GM19324 (cell line): ENCODE measurements at regions not wholly inside any gene's neighbourhood (a gene's known extent, or its start where the extent isn't known, plus 50 kb on each side); places are given as distances from the start of the nearest gene placed in this dataset.

Experiments used
- ATAC-seq: cut with Tn5 transposase; IDR thresholded peaks from one replicate; pipeline ENCODE4 v1.9.1; 2021; ENCODE audit warnings: mild to moderate bottlenecking, moderate library complexity; ENCODE audit not compliant: unreplicated experiment, low FRiP score

DNA sequence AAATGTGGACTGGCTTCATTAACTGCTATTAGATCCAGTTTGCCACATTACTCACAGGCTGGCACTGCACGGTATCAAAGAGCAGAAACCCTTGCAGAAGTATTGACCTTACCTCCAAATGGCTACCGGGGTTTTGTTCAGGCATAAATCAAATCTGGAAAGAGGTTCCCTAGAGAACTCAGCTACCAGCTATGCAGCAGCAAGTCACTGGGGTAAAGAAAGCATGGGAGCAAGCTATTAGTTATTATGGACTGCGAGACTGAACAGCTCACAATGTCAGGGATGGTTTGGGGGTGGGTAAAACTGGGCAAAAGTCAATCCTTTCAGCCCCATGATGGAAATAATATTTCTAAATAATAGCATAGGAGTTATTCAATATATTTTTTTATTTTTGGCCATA lies 128.1 kb downstream of the FANCF start:
- no peak for ATAC-seq

DNA sequence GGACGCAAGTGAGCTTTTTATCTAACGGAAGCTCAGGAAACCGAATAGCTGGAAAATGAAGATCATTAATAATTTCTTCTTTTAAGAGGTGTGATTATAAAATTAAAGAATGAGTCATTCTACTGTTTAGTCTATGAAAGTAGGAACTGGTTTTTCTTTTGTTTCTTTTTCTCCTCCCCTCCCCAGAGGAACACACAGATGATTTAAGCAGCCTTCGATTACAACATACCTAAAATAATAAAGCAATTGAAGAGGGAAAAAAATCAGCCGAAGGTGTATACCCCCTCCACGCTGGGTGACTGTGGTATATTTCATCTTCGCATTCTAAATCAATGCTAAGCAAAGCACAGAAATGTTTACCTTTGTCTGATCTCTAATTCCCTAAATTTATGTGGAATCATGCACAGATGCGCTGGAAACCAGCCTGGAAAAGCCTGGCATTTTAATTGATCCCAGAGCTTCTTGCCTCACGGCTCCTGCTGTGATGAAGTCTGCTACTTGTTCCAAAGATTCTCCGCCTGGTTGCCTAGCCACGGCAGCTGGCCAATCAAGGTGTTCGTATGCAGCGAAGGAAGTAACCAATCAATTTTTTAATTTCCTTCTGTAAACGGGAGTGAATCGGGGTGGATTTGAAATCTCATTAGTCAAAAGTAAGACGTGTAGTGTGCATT lies 133.9 kb downstream of the FANCF start:
- no peak for ATAC-seq

DNA sequence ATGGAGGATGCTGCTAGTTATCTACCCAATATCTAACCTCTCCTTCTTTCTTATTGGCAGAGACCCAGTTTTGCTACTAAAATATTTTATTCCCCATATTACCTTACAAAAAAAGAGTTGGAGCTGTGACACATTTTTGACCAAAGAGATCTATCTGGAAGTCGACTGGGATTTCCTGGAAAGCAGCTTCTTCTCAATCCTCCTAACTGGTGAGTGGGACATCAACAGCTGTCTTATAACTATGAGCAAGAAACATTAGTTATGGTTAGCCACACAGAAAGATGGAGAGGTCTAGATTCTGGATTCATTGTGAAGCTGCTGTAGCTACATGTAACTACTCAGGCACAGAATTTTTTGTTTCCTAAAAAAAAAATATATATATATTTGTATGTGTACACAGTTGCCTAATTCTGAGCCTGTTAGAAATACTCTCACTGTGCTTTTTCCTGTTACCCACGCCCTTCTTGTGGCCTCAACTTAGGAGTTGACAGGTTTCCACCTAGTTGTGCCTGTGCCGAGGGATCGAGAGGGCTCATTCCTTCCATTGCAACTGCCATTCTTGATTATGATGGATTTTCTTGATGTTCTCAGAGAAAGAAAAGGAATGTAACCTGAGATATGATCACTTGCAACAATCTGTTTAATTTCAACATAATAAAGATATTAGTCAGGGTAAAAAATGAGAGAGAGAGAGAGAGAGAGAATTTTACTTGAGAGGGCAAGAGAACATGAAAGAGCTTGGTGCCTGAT lies 142.0 kb downstream of the SLC17A6 start:
- no peak for ATAC-seq

DNA sequence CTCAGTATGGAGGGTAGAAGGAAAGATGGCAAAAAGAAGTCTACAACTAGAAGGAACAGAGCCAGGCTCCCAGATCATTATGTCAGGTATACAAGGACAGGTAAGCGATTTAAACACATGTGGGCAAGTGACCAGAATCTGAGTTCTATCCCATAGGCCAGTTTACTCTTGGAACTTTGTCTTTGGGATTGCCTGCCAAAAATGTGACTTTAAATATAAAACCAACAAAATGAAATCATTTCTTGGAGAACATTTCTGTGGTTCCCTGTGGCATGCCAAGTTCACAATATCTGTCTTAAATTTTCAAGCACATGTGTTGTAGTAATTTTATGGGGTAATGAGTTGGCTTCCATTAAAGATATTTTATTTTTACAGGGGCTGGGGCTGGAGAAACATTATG lies 141.0 kb downstream of the SLC17A6 start:
- ATAC-seq, result no peak

DNA sequence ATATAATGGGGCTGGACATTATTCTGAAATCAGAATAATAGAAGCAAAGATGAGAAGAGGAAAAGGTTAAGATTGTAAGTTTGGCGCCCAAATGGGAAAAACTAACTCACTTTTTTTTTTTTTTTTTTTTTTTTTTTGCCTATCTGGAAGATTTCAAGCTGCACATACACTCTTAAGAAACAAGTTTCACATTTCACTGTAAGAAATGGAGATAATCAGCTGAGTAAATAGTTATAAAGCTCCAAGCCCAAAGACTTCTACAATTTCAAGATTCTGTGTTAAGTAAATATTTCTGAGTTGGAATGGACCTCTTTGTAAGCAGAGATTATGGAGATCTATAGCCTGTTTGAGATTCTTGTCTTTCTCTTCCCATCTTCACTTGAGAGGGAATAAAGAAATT lies 140.0 kb downstream of the SLC17A6 start:
- no peak for ATAC-seq

DNA sequence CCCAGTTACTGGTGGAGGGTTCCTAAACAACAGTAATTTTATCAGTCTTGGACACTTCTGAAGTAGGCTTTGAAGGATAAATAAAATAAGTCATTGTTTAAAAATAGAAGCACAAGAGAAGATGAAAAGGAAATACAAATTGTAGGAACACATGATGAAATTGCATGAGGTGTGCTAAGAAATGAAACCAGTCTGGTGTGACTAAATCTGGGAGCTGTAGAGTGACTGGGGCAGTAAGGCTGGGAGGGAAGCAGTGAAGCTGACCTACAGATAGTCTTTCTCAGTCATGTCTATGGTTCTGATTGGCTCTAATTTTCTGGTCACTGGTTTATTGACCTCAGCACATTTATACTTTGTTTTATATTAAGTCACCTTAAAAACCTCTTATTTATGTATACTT lies 139.1 kb downstream of the SLC17A6 start:
- ATAC-seq, result no peak

DNA sequence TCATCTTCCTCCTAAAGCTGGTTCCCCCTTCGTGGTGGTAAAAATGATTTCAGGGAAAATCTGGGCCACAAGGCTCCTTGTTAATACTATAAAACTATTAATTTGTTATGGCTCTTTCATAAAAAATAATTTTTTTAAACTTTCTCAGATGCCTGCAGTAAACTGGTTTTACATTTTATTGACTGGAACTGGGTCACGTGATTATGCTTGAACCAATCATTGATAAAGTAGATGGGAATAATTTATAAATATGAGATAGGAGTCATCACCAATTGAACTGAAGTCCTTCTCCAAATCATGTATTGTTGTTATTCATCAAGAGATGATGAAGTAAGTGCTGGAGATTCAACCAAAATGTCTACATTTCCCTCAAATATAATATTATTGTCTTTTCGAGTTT lies 138.4 kb downstream of the SLC17A6 start:
- no peak for ATAC-seq

DNA sequence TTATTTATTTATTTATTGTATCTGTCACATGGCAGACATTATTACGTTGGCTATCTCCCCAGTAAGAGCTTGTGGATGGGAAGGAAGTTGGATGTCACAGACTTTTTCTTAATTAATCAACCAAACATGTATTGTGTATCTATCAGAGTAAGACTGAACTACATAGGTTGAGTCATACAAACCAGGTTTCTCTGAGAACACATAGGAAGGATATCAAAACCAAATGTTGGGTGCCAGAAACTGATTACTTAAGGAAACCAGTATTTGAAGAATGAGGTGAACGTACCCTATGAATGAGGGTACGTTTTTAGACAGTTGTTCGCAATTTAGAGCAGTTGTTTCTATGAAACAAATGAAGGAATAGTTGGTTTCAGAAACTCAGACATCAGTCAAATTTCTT lies 136.4 kb downstream of the SLC17A6 start:
- no peak for ATAC-seq

DNA sequence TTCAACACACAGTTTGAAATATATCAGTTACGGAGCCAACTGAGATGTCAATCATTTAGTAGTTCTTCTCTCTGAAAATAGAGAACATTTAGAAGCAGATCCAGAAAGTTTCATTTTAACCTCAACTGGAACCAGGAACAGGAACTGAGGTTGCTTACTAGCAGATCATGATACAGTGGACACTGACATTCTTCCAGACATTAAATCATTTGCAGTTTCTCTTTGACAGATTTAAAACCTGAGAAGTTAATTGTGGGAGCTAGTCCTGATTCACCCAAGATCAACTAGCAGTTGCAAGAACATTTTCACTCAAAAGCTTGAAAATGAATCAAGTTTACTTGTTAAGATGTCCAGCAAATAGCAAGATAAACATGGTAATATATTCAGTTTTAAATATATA lies 135.4 kb downstream of the SLC17A6 start:
- no peak for ATAC-seq

DNA sequence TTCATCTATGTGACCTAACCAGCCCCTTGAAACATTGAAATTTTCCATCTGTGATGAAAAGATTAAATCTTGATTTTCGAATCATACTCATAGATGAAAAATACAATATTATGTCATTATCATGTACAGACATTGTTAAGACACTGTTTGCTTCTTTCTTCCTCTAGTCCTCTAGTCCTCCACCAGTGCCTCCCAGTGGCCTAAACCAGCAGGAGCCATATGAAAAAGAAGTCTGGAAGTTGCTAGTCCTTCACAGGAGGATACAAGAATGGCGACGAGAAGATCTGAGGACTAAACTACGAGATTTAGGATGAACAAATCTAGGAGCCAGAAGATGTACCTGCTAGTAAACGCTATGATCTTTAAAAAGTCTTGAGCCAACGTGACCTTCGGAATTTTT lies 134.1 kb downstream of the SLC17A6 start:
- no peak for ATAC-seq

DNA sequence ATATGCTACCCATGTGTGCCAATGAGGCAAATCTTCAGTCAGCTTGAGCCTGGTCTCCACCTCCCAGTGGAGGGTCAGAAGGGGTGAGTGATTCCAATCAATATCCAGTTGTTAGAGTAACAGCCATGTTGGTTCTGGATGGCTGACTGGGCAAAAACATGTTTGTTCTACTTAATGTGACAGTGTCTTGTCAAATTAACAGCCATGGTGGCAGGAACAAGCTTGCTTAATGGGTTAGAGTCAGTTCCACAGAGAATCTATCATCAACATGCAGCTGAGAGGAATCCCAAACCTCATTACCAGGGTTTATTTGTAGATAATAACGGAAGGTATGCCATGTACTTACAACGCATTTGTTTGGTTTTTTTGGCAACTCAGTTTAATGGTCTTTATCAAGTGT lies 133.2 kb downstream of the SLC17A6 start:
- no peak for ATAC-seq

DNA sequence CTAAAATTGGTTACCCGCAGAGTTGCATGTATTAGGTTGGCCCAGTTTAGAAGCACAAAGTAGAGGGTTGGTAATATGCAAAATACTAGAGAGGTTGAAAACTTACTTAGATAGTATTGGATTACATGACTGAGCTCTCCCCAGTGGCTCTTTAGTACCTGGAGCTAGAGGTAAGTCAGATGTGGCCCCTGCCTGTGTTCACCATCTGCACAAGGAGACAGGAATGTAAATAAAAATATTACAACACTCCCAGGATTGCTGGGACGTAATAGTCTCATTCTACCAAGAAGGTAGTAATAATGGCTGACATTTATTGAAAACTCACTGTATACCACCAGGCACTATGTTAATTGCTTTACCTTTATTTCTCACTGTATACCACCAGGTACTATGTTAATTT lies 129.6 kb downstream of the SLC17A6 start:
- no peak for ATAC-seq

DNA sequence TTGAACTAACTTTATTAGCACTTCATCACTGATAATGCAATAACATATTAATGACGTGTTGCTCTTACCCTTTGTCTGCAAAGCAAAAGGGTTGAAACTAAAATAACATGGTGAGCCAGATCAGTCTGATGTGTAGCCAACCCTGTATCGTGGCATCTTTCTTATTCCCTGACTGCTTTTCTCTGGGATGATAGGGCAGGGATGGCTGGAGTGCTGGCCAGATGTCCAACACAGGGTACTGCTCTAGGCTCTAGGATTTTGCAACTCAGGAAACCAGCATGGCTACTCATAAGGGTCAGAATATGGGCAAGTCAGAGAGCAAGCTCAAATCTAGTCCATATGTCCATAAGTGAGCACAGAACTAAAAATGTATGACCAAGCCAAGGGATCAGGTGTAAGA lies 129.1 kb downstream of the SLC17A6 start:
- ATAC-seq, result no peak

DNA sequence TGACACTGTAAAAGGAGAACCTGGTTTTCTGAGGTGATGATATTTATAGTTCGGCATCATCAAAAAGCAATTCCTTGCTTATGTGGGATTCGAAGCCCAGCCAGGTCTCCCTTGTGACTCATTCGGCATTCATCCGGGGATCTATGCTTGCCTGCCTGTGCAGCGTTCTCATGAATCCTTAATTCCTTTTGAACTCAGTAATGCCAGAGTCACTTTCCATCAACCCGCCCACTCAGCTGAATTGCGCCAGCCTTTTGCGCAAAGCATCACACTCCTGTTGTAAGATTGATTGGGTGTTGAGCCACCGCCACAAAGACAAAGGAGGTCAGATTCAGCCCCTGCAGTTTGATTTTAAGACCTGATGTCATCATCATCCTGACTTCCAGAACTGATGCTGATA lies 128.6 kb downstream of the SLC17A6 start:
- no peak for ATAC-seq

DNA sequence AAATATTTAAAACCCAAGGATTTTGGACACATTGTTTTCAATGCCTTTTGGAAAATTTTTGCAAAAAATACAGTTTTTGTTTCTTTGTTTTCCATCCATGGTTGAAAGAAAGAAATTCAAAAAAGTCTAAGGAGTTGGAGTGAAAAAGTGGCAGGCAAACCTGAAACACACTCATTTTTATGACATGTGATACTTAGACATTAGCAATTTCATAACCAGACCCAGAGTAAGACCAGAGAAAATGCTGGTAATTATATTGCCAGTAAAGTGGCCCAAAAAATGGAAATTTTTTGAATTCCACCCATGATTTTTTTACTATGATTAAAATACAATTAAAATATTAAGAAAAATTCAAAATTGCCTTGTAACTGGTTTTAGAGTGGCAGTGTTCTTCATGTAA lies 128.2 kb downstream of the SLC17A6 start:
- no peak for ATAC-seq

DNA sequence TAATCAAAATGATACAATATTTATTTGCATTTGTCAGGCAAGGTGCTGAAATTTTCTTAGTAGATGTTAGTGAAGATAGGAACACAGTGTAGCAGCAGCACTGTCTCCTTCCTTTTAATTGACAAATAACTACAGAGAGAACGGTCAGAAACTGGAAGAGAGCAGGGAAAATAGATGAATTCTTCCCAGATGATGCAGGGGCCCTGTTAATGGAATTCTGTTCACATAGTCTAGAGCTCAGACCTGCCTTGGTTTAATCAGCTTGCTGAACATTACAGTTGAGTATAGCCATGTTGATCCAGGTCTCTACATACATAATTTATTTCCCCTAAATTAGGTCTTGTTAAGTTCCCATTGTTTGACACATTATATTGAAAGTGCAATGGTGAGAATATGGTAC lies 127.4 kb downstream of the SLC17A6 start:
- no peak for ATAC-seq

DNA sequence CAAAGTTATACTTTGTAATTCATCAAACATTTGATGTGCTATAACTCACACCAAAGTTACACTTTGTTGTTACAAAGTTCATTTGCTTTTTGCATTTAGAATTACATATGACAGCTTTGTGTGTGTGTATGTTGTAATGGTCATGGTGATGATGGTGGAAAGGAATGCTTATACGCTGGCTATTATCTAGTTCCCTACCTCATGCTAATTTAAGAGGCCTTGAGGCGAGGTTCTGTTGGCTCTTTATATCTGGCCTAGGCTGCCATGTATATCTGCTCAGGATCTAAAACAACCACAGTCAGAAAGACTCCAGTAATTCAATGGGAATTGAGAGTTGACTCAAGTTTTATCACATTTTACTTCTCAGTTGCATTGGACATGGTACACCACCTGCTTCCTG lies 123.4 kb downstream of the SLC17A6 start:
- no peak for ATAC-seq

DNA sequence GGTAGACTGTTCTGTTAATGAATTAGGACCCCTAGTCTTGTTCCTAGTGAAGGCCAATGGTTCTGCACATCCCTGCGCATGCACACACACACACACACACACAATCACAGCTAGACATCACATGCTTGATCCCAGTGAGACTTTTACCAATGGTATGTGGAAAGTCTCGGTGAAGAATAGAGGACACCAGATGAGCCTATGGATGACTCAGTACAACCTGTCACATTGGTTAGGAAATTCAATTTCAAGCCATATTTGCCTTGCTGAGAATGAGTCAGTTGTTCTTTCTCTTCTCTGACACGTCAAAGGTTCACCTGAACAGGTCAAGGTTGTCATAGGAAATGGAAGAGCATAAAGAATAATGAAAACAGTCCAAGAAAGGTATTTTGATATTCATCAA lies 122.0 kb downstream of the SLC17A6 start:
- ATAC-seq, result no peak

DNA sequence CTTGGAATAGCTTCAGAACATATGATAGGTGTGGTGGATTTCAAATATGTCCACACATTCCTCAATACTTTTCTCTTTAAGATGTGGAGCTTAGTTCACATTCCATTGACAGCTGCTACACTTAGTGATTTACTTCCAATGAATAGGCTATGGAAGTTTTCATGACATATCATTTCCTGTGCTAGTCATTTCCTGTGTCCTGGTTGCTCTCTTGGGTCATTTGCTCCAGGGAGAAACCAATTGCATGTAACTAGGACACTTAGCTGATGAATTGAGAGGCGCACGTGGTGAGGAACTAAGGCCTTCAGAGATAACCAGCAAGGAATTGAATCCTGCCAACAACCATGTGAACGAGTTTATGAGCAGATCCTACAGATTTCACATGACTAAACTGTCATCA lies 120.9 kb downstream of the SLC17A6 start:
- no peak for ATAC-seq

DNA sequence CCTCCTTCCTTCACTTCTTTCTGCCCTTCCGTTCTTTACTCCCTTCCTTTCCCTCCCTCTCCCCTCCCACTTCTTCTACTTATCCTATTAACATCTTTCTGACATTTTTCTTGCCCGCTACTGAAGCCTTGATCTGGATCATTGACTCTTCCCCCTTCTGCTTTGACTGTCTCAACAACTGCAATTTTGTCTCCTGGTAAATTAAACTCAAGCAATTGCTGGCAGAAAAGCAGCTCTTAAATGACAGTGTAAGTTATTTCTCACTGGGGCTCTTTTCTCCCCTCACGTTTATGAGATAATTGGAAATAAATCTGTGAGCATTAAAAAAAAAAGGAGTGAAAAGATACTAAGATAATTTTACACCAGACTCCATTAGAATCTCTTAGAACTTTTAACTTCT lies 120.0 kb downstream of the SLC17A6 start:
- ATAC-seq, result no peak

DNA sequence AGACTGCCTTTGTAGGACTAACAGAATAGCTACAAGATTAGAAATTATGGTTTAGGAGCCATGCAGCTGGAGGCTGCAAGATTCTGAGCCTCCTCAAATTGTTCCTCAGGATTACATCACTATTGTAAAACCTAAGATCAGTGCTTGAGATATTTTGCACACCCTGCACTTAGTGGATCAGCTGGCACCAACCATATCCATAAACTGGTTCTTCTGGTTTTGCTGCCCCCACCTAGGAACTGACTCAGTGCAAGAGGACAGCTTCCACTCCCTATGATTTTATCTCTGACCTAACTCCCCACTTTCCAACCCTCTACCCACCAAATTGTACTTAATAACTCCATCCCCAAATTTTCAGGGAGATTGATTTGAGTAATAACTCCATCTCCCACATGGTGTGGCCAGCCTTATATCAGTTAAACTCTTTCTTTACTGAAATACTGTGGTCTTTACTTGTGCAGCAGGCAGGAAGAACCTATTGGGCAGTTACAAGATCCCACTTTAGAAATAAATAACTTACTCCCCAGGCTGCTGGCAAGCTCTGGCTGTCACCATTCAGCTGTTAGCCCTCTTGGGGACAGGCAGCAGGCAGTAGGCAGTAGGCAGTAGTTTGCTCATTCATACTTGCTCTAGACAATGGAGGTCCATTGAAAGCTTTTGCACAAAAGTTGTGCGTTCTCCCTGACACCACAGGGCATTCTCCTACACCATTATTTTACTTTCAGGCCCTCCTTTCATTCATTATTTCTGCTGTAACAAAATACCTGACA lies 119.0 kb downstream of the SLC17A6 start:
- ATAC-seq, result no peak
